ENCODE measurements at regions not wholly inside any gene's neighbourhood (a gene's known extent, or its start where the extent isn't known, plus 50 kb on each side); places are given as distances from the start of the nearest gene placed in this dataset.

- no peaks in the 10 kb centered on the region for H3K9me3 Mint-ChIP-seq
- ATAC-seq (peak; percentile 43 to 66), DNase-seq (no peak)
- peaks cover 3% of the 10 kb centered on the region for H3K36me3 Mint-ChIP-seq (ENCODE audit: insufficient read depth)
- H3K4me1 Mint-ChIP-seq (ENCODE audit: low read depth), result peaks cover 12% of the 10 kb centered on the region
- H3K4me3 Mint-ChIP-seq, result no peak overlapping the region
- no peaks in the 10 kb centered on the region for H3K27me3 Mint-ChIP-seq (ENCODE audit: low read depth)
Measured at GRCh38 chr12:123085730-123086487, 65.0 kb downstream of the PITPNM2 start.

GRCh38 chr12:123085066-123085465 is 65.8 kb downstream of the PITPNM2 start:
- H3K4me1 Mint-ChIP-seq (ENCODE audit: low read depth), result peaks cover 12% of the 10 kb centered on the region
- H3K9me3 Mint-ChIP-seq, result no peaks in the 10 kb centered on the region
- no peak overlapping the region for H3K4me3 Mint-ChIP-seq
- no peak for DNase-seq
- peaks cover 3% of the 10 kb centered on the region for H3K36me3 Mint-ChIP-seq (ENCODE audit: insufficient read depth)
- ATAC-seq, result no peak
- no peaks in the 10 kb centered on the region for H3K27me3 Mint-ChIP-seq (ENCODE audit: low read depth)

- no peak for ATAC-seq
- Mint-ChIP-seq H3K9me3 (no peaks in the 10 kb centered on the region), H3K36me3 (ENCODE audit: insufficient read depth) (no peaks in the 10 kb centered on the region), H3K4me3 (no peak overlapping the region), H3K27me3 (ENCODE audit: low read depth) (no peaks in the 10 kb centered on the region), H3K4me1 (ENCODE audit: low read depth) (peaks cover 11% of the 10 kb centered on the region)
- no peak for DNase-seq
Measured at GRCh38 chr12:123083661-123084571, 67.0 kb downstream of the PITPNM2 start.

GRCh38 chr12:123080634-123081033 is 70.3 kb downstream of the PITPNM2 start:
- Mint-ChIP-seq H3K4me1 (ENCODE audit: low read depth) (peaks cover 27% of the 10 kb centered on the region), H3K27me3 (ENCODE audit: low read depth) (no peaks in the 10 kb centered on the region), H3K4me3 (no peak overlapping the region), H3K36me3 (ENCODE audit: insufficient read depth) (no peaks in the 10 kb centered on the region), H3K9me3 (no peaks in the 10 kb centered on the region)
- no peak for DNase-seq
- no peak for ATAC-seq

- Mint-ChIP-seq H3K4me1 (ENCODE audit: low read depth) (peaks cover 45% of the 10 kb centered on the region), H3K36me3 (ENCODE audit: insufficient read depth) (no peaks in the 10 kb centered on the region), H3K27me3 (ENCODE audit: low read depth) (no peaks in the 10 kb centered on the region), H3K9me3 (no peaks in the 10 kb centered on the region), H3K4me3 (no peak overlapping the region)
- DNase-seq (no peak), ATAC-seq (no peak)
Measured at GRCh38 chr12:123078531-123079155, 72.2 kb downstream of the PITPNM2 start.

- no peak overlapping the region for H3K4me3 Mint-ChIP-seq
- ATAC-seq (no peak), DNase-seq (no peak)
- H3K27me3 Mint-ChIP-seq (ENCODE audit: low read depth), result no peaks in the 10 kb centered on the region
- no peaks in the 10 kb centered on the region for H3K9me3 Mint-ChIP-seq
- H3K36me3 Mint-ChIP-seq (ENCODE audit: insufficient read depth), result no peaks in the 10 kb centered on the region
- peaks cover 51% of the 10 kb centered on the region for H3K4me1 Mint-ChIP-seq (ENCODE audit: low read depth)
Measured at GRCh38 chr12:123078120-123078465, 72.8 kb downstream of the PITPNM2 start.

- Mint-ChIP-seq H3K4me1 (ENCODE audit: low read depth) (peaks cover 53% of the 10 kb centered on the region), H3K36me3 (ENCODE audit: insufficient read depth) (no peaks in the 10 kb centered on the region), H3K9me3 (no peaks in the 10 kb centered on the region), H3K27me3 (ENCODE audit: low read depth) (no peaks in the 10 kb centered on the region), H3K4me3 (no peak overlapping the region)
- ATAC-seq (no peak), DNase-seq (no peak)
Measured at GRCh38 chr12:123077298-123078119, 73.4 kb downstream of the PITPNM2 start.

- H3K4me3 Mint-ChIP-seq, result peak overlapping the region; percentile 83
- no peaks in the 10 kb centered on the region for H3K9me3 Mint-ChIP-seq
- H3K27me3 Mint-ChIP-seq (ENCODE audit: low read depth), result no peaks in the 10 kb centered on the region
- no peaks in the 10 kb centered on the region for H3K36me3 Mint-ChIP-seq (ENCODE audit: insufficient read depth)
- H3K4me1 Mint-ChIP-seq (ENCODE audit: low read depth), result peaks cover 56% of the 10 kb centered on the region
- ATAC-seq (peak; percentile 85 to 88), DNase-seq (peak; percentile 47)
Measured at GRCh38 chr12:123076604-123077297, 74.1 kb downstream of the PITPNM2 start.

- ATAC-seq (peak; percentile 82 to 83), DNase-seq (peak; percentile 68)
- Mint-ChIP-seq H3K9me3 (no peaks in the 10 kb centered on the region), H3K4me1 (ENCODE audit: low read depth) (peaks cover 62% of the 10 kb centered on the region), H3K27me3 (ENCODE audit: low read depth) (no peaks in the 10 kb centered on the region), H3K4me3 (peak overlapping the region; percentile 83), H3K36me3 (ENCODE audit: insufficient read depth) (no peaks in the 10 kb centered on the region)
Measured at GRCh38 chr12:123075646-123076171, 75.2 kb downstream of the PITPNM2 start.

GRCh38 chr12:123075087-123075645 is 75.7 kb downstream of the PITPNM2 start:
- no peak for DNase-seq
- ATAC-seq, result no peak
- Mint-ChIP-seq H3K36me3 (ENCODE audit: insufficient read depth) (no peaks in the 10 kb centered on the region), H3K4me3 (peak overlapping the region; percentile 83), H3K4me1 (ENCODE audit: low read depth) (peaks cover 63% of the 10 kb centered on the region), H3K27me3 (ENCODE audit: low read depth) (no peaks in the 10 kb centered on the region), H3K9me3 (no peaks in the 10 kb centered on the region)

GRCh38 chr12:123073962-123074801 is 76.7 kb downstream of the PITPNM2 start:
- Mint-ChIP-seq H3K9me3 (no peaks in the 10 kb centered on the region), H3K4me1 (ENCODE audit: low read depth) (peaks cover 58% of the 10 kb centered on the region), H3K4me3 (peak overlapping the region; percentile 83), H3K36me3 (ENCODE audit: insufficient read depth) (no peaks in the 10 kb centered on the region), H3K27me3 (ENCODE audit: low read depth) (no peaks in the 10 kb centered on the region)
- DNase-seq (no peak), ATAC-seq (no peak)

GRCh38 chr12:123073292-123073691 is 77.6 kb downstream of the PITPNM2 start:
- ATAC-seq, result no peak
- no peaks in the 10 kb centered on the region for H3K27me3 Mint-ChIP-seq (ENCODE audit: low read depth)
- peaks cover 58% of the 10 kb centered on the region for H3K4me1 Mint-ChIP-seq (ENCODE audit: low read depth)
- H3K9me3 Mint-ChIP-seq, result no peaks in the 10 kb centered on the region
- no peak for DNase-seq
- H3K4me3 Mint-ChIP-seq, result no peak overlapping the region
- H3K36me3 Mint-ChIP-seq (ENCODE audit: insufficient read depth), result no peaks in the 10 kb centered on the region

Data from activated T-cell treated with anti-CD3 and anti-CD28 coated beads, Interleukin-2, amount 50 U/mL, for 4 hours (primary cell).